OCI-LY7 (cell line): ENCODE measurements at regions not wholly inside any gene's neighbourhood (a gene's known extent, or its start where the extent isn't known, plus 50 kb on each side); places are given as distances from the start of the nearest gene placed in this dataset. TPM values are rescaled to one million over a fixed set of nuclear protein-coding genes. Genes with fewer than 3 reads are reported as not detected.

Experiments used
- BruUV-seq: library from RNA; stranded (reverse); fragments of 400-500 nt; replicated peaks from 2 replicates; lab custom pipeline; 2021; lab: Mats Ljungman, UMichigan
- CTCF ChIA-PET: fragments of 300-600 bp; sonication (Branson Sonifier 250); formaldehyde crosslinking; loops from one replicate; lab custom pipeline; 2022; ENCODE audit warnings: antibody characterized with exemption; ENCODE audit not compliant: unreplicated experiment; lab: Charles Lee
- POLR2A ChIA-PET: fragments of 300-600 bp; sonication (Branson Sonifier 250); formaldehyde crosslinking; loops from one replicate; lab custom pipeline; 2022; ENCODE audit warnings: antibody characterized with exemption; lab: Charles Lee
- DNase-seq: peaks from one replicate; pipeline ENCODE4 v3.0.0-alpha.2; 2015; ENCODE audit warnings: low spot score
- H2AFZ ChIP-seq: fragments of 200-600 bp; sonication (generic), shearing (Covaris generic); 2 replicates; pipeline ENCODE4 v1.6.1; 2014; ENCODE audit warnings: mild to moderate bottlenecking, antibody characterized with exemption, low read length, moderate library complexity
- H3K27ac ChIP-seq: fragments of 200-600 bp; sonication (generic); 2 replicates; pipeline ENCODE4 v1.5.1; 2014; ENCODE audit warnings: mixed run types, low read depth, mild to moderate bottlenecking, moderate library complexity, low read length, inconsistent platforms; ENCODE audit not compliant: poor library complexity, severe bottlenecking
- H3K36me3 ChIP-seq: fragments of 200-600 bp; sonication (generic); 2 replicates; pipeline ENCODE4 v1.6.1; 2014; ENCODE audit warnings: mild to moderate bottlenecking, antibody characterized with exemption, low read length, moderate library complexity, mixed read lengths; ENCODE audit not compliant: insufficient read depth
- H3K4me1 ChIP-seq: fragments of 200-600 bp; sonication (generic); 2 replicates; pipeline ENCODE4 v1.5.1; 2014; ENCODE audit warnings: mild to moderate bottlenecking, low read length; ENCODE audit not compliant: insufficient read depth, poor library complexity, severe bottlenecking
- H3K4me2 ChIP-seq: fragments of 200-600 bp; sonication (generic); 2 replicates; pipeline ENCODE4 v1.6.1; 2014; ENCODE audit warnings: mild to moderate bottlenecking, low read length
- H3K4me3 ChIP-seq: fragments of 200-600 bp; sonication (generic); 2 replicates; pipeline ENCODE4 v1.5.1; 2014; ENCODE audit warnings: mild to moderate bottlenecking, low read depth, low read length; ENCODE audit not compliant: poor library complexity, severe bottlenecking
- H3K79me2 ChIP-seq: fragments of 200-600 bp; sonication (generic); 2 replicates; pipeline ENCODE4 v1.6.1; 2016; ENCODE audit warnings: low read depth, mild to moderate bottlenecking, low read length, moderate library complexity, mixed read lengths; ENCODE audit not compliant: insufficient read depth
- H3K9me2 ChIP-seq: fragments of 200-600 bp; sonication (generic); 2 replicates; pipeline ENCODE4 v1.6.1; 2016; ENCODE audit warnings: mild to moderate bottlenecking, low read length, mixed read lengths; ENCODE audit not compliant: insufficient read depth
- H3K9me3 ChIP-seq: fragments of 200-600 bp; sonication (generic); 2 replicates; pipeline ENCODE4 v1.6.1; 2014; ENCODE audit warnings: mild to moderate bottlenecking, mixed run types, low read length, mixed read lengths
- H4K20me1 ChIP-seq: fragments of 200-600 bp; sonication (generic); 2 replicates; pipeline ENCODE4 v1.6.1; 2014; ENCODE audit warnings: mild to moderate bottlenecking, antibody characterized with exemption, low read length, moderate library complexity, mixed read lengths; ENCODE audit not compliant: insufficient read depth
- CTCF ChIP-seq: fragments of 200-600 bp; sonication (generic); conservative IDR thresholded peaks from 2 replicates; pipeline ENCODE4 v1.5.1; 2014; ENCODE audit warnings: mild to moderate bottlenecking, antibody characterized with exemption, low read length, moderate library complexity, mixed read lengths
- EZH2phosphoT487 ChIP-seq: fragments of 200-600 bp; sonication (generic); IDR thresholded peaks from 2 replicates; pipeline ENCODE4 v1.6.1; 2018; ENCODE audit warnings: low read depth, borderline replicate concordance, mild to moderate bottlenecking, mixed run types, antibody characterized with exemption, low read length, moderate library complexity, mixed read lengths
- intact Hi-C: fragments of 100-400 bp; cut with micrococcal nuclease; formaldehyde crosslinking; loops from one replicate; pipeline ENCODE4 v1.10.0; 2022; ENCODE audit not compliant: unreplicated experiment
- small RNA-seq: library from RNA; depleted of rRNA; stranded (forward); fragments of <200 nt; gene quantifications from one replicate; pipeline ENCODE3, GENCODE V24; 2014

GRCh38 chr6:71236926-71237434 is 51.6 kb upstream of the OGFRL1 start:
- Histone ChIP-seq H4K20me1 (no peaks in the 10 kb centered on the region), H3K4me1 (peaks cover 13% of the 10 kb centered on the region), H3K9me3 (no peaks in the 10 kb centered on the region), H3K4me3 (no peak overlapping the region), H3K27ac (no peak overlapping the region), H3K79me2 (no peaks in the 10 kb centered on the region), H3K4me2 (peak overlapping the region; percentile 44), H3K9me2 (no peaks in the 10 kb centered on the region), H3K36me3 (no peaks in the 10 kb centered on the region), H2AFZ (peak overlapping the region; percentile 20; the same call in 1 of the 2 replicates)
- intact Hi-C loops = no loop called here
- DNase-seq = peak; percentile 24
- no TSS peak for BruUV-seq
- POLR2A ChIA-PET = interaction anchor here (0.6 to 2.3 kb wide), 3 partner anchors 11 to 40 kb away, joined by 3 to 7 read pairs (median 5); no protein-coding TSS in a partner anchor
- CTCF ChIA-PET = no interaction called here
- TF ChIP-seq EZH2phosphoT487 (no peak), CTCF (no peak)

- ChIA-PET POLR2A (interaction anchor here (0.5 to 2.3 kb wide), 3 partner anchors 9 to 14 kb away, joined by 3 to 8 read pairs (median 7); no protein-coding TSS in a partner anchor), CTCF (no interaction called here)
- intact Hi-C loops = no loop called here
- Histone ChIP-seq H2AFZ (no peak overlapping the region), H3K79me2 (no peaks in the 10 kb centered on the region), H3K4me1 (peaks cover 13% of the 10 kb centered on the region), H3K4me2 (no peak overlapping the region), H4K20me1 (no peaks in the 10 kb centered on the region), H3K27ac (no peak overlapping the region), H3K9me3 (no peaks in the 10 kb centered on the region), H3K9me2 (no peaks in the 10 kb centered on the region), H3K36me3 (no peaks in the 10 kb centered on the region), H3K4me3 (no peak overlapping the region)
- no peak for TF ChIP-seq EZH2phosphoT487
- no peak for DNase-seq
- BruUV-seq = no TSS peak
Observed at GRCh38 chr6:71238351-71238750, 50.3 kb upstream of the OGFRL1 start.

Small RNAs in the stretch of these regions (small RNA-seq; reads per million reads assigned to genes)
- gene RF00012 (not detected), gene RNU6-411P (not detected)
